ENCODE measurements at regions not wholly inside any gene's neighbourhood (a gene's known extent, or its start where the extent isn't known, plus 50 kb on each side); places are given as distances from the start of the nearest gene placed in this dataset.

- no peak for DNase-seq
Observed at GRCh38 chr14:76948213-76948947, 80.1 kb downstream of the IRF2BPL start.

- DNase-seq = no peak
Observed at GRCh38 chr14:76947838-76948184, 80.7 kb downstream of the IRF2BPL start.

- peak; percentile 79 for DNase-seq
Observed at GRCh38 chr14:76947078-76947837, 81.2 kb downstream of the IRF2BPL start.

- DNase-seq = no peak
Observed at GRCh38 chr14:76946753-76947077, 81.8 kb downstream of the IRF2BPL start.

- DNase-seq = no peak
Observed at GRCh38 chr14:76943072-76943471, 85.4 kb downstream of the IRF2BPL start.

GRCh38 chr14:76941946-76942805, 86.3 kb downstream of the IRF2BPL start:
- no peak for DNase-seq

- DNase-seq = no peak
Observed at GRCh38 chr14:76941544-76941943, 87.0 kb downstream of the IRF2BPL start.

- DNase-seq = no peak
Observed at GRCh38 chr14:76940021-76940760, 88.3 kb downstream of the IRF2BPL start.

- no peak for DNase-seq
Observed at GRCh38 chr14:76939015-76939742, 89.3 kb downstream of the IRF2BPL start.

- DNase-seq = no peak
Observed at GRCh38 chr14:76938092-76938500, 90.4 kb downstream of the IRF2BPL start.

- no peak for DNase-seq
Observed at GRCh38 chr14:76937181-76938091, 91.1 kb downstream of the IRF2BPL start.

- no peak for DNase-seq
Observed at GRCh38 chr14:76936483-76936882, 92.0 kb downstream of the IRF2BPL start.

- DNase-seq = no peak
Observed at GRCh38 chr14:76933515-76933914, 95.0 kb downstream of the IRF2BPL start.

GRCh38 chr14:76931631-76932402, 96.7 kb downstream of the IRF2BPL start:
- DNase-seq = no peak

- DNase-seq = peak; percentile 29
Observed at GRCh38 chr14:76930549-76930948, 98.0 kb downstream of the IRF2BPL start.

- DNase-seq = peak; percentile 67
Observed at GRCh38 chr14:76929927-76930326, 98.6 kb downstream of the IRF2BPL start.

- DNase-seq = no peak
Observed at GRCh38 chr14:76927971-76928700, 100.4 kb downstream of the IRF2BPL start.

GRCh38 chr14:76926521-76927251, 100.5 kb downstream of the LRRC74A start:
- DNase-seq = peak; percentile 68

- no peak for DNase-seq
Observed at GRCh38 chr14:76925097-76925441, 98.9 kb downstream of the LRRC74A start.
